Muscle layer of colon (tissue), 2 donors: ENCODE measurements at regions not wholly inside any gene's neighbourhood (a gene's known extent, or its start where the extent isn't known, plus 50 kb on each side); places are given as distances from the start of the nearest gene placed in this dataset.

Experiments used
- H3K27ac ChIP-seq: one replicate; pipeline ENCODE4 v1.7.0; 2013; ENCODE audit warnings: low read depth, mild to moderate bottlenecking, low read length, moderate library complexity
- H3K27me3 ChIP-seq, 2 donors: one replicate each; pipeline ENCODE4 v1.7.0; 2013; ENCODE audit warnings: low read length in 2 of 2, mild to moderate bottlenecking in 2 of 2; ENCODE audit not compliant: insufficient read depth in 2 of 2, control insufficient read depth in 1 of 2
- H3K36me3 ChIP-seq: one replicate; pipeline ENCODE4 v1.7.0; 2013; ENCODE audit warnings: mild to moderate bottlenecking, low read length; ENCODE audit not compliant: insufficient read depth
- H3K4me1 ChIP-seq: one replicate; pipeline ENCODE4 v1.7.0; 2013; ENCODE audit warnings: mild to moderate bottlenecking, low read length; ENCODE audit not compliant: insufficient read depth
- H3K4me3 ChIP-seq, 2 donors: one replicate each; pipeline ENCODE4 v1.7.0; 2013; ENCODE audit warnings: low read length in 2 of 2, low read depth in 1 of 2, mild to moderate bottlenecking in 1 of 2, moderate library complexity in 1 of 2
- H3K9ac ChIP-seq: one replicate; pipeline ENCODE4 v1.7.0; 2013; ENCODE audit warnings: low read length
- H3K9me3 ChIP-seq: one replicate; pipeline ENCODE4 v1.7.0; 2013; ENCODE audit warnings: mild to moderate bottlenecking, low read length
- donor health status: abdominal sarcoma.
- donor health status: Adenocarcinoma of cecum.

DNA sequence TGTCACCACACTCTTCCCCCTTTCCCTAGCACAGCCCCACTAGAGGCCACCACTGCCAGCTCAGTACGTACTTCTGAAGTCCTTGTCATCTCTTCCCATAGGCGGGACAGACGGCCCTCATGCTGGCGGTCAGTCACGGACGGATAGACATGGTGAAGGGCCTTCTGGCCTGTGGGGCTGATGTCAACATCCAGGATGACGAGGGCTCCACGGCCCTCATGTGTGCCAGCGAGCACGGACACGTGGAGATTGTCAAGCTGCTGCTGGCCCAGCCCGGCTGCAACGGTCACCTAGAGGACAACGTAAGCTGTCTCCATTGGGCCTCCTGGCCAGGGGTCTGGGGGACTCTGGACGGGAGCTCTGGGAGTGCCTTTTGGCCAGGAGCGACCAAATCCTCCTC lies 99.4 kb upstream of the DMRT1 start:
- no peaks in the 10 kb centered on the region for H3K9me3 ChIP-seq
- H3K4me1 ChIP-seq = peaks cover 52% of the 10 kb centered on the region
- H3K9ac ChIP-seq = no peak overlapping the region
- no peaks in the 10 kb centered on the region for H3K27me3 ChIP-seq
- H3K4me3 ChIP-seq = no peak overlapping the region
- no peak overlapping the region for H3K27ac ChIP-seq
- peaks cover 67% of the 10 kb centered on the region for H3K36me3 ChIP-seq

DNA sequence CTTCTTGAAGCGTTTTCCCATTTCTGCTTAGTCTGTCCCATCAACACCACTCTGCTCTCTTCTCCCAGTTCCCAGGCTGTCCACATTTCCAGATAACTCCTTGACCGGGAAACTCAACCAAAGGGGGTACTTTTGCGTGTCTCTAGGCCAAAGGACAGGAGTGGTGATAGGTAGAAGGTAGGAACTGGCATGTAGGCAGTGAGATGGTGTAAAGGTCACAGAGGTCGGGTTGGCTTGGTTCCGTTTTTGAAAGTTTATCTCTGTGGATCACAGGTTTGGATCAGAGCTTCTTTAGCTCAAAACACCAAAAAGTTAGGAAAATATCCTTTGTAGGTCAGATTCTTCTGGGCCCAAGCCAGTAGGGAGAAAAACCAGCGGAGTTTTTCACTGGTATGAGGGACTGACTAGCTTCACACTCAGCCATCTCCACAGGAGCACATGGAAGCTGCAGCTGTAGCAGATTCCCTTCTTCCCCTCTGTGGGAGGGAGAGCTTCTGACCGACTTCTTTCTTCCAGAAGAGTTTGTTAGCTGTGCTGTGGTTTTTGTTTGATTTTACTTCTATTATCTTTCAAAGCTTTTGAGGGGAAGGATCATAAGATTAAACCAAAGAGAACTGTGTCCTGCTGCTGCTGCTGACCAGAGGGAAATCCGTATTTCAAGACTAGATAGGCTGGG lies 98.4 kb upstream of the DMRT1 start:
- H3K4me1 ChIP-seq = peaks cover 43% of the 10 kb centered on the region
- H3K27ac ChIP-seq = no peak overlapping the region
- no peaks in the 10 kb centered on the region for H3K9me3 ChIP-seq
- H3K9ac ChIP-seq = no peak overlapping the region
- no peaks in the 10 kb centered on the region for H3K27me3 ChIP-seq
- H3K4me3 ChIP-seq = no peak overlapping the region
- peaks cover 73% of the 10 kb centered on the region for H3K36me3 ChIP-seq

DNA sequence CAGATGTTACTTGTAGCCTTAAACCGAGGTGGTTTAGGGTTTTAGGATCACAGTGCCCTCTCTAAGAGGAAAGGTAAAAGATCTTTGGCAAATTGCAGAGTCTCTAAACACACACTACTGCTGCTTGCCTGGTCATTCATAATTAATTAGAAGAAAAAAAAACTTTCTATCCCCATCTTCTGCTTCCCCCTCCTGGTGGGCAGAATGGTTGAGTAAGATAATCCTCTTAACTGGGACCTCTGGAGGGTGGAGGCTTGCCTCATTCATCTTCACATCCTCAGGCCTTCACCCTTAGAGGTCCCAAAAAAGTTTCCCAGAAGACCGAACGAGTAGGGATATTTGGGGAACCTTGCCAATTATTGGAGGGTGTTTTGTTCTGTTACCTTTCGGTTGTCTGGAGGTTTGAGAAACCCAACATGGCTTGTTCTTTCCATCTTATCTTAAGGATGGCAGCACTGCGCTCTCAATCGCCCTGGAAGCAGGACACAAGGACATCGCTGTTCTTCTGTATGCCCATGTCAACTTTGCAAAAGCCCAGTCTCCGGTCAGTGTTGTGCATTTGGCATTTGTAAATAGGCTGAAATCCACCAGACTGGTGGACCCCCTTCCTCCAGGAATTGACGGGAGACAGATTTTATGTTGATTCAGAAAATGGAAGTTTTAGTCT lies 97.3 kb upstream of the DMRT1 start:
- Histone ChIP-seq H3K4me1 (peaks cover 32% of the 10 kb centered on the region), H3K27ac (no peak overlapping the region), H3K9me3 (no peaks in the 10 kb centered on the region), H3K27me3 (no peaks in the 10 kb centered on the region), H3K36me3 (peaks cover 77% of the 10 kb centered on the region), H3K9ac (no peak overlapping the region), H3K4me3 (no peak overlapping the region)

DNA sequence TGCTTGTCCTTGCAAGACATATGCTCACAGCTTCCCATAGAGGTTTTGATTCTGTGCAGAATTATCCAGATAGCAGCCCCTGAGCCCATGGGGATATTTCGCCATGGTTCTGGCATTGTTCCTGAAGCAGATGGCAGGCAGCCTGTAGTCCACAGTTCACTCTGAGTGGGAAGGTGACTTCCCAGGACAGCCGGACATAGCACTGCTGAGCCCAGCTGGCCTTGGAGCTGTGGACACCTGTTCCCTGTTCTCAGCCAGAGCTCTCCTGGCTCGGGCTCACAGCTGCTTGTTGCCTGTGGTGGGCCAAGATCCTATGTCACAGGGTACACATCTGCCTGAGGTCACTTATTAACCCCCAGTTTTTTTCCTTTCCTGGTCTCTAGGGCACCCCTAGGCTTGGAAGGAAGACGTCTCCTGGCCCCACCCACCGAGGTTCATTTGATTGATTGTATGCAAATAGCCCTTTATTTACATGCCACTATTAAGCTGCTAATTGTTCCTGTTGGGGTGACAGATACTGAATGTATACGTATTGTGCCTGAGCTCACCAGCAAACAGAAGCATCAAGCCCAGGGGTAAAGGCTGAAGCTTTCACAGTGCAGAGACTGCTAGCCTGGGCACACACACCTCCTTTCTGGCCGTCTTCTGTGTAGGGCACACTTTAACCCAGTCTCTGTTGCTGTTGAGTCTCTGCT lies 96.6 kb upstream of the DMRT1 start:
- Histone ChIP-seq H3K9me3 (no peaks in the 10 kb centered on the region), H3K27ac (peak overlapping the region; percentile 16), H3K36me3 (peaks cover 73% of the 10 kb centered on the region), H3K27me3 (no peaks in the 10 kb centered on the region), H3K4me3 (no peak overlapping the region), H3K4me1 (peaks cover 24% of the 10 kb centered on the region), H3K9ac (no peak overlapping the region)

DNA sequence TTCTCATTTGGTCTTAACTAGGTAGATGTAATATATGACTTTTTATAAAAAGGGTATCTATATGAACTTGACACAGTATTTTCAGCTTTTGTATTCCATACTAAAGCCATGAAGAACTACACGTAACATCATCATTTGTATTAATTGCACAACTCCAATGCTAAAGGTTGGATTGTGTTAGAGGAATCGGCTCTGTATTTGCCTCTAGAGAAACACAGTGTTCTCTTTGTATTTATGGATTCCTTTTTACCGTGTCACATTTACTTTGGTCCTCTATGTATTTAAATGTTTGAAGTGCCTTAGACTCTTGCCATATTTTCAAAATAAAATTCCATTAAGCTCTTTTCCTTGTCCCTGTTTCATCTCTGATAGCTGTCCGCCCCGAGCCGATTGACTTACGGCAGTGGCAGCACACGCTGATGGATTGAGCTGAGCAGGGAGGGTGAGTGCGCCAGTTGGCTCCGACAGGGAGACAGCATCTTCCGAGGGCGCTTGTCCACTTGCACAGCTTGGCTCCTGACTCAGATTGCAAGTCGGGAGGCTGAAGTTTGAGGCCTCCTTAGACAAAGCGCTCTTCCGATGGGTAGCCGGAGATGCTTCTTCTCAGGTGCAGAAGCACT lies 95.6 kb upstream of the DMRT1 start:
- peaks cover 19% of the 10 kb centered on the region for H3K4me1 ChIP-seq
- no peak overlapping the region for H3K27ac ChIP-seq
- no peaks in the 10 kb centered on the region for H3K9me3 ChIP-seq
- H3K27me3 ChIP-seq = no peaks in the 10 kb centered on the region
- peaks cover 64% of the 10 kb centered on the region for H3K36me3 ChIP-seq
- no peak overlapping the region for H3K9ac ChIP-seq
- H3K4me3 ChIP-seq = no peak overlapping the region

DNA sequence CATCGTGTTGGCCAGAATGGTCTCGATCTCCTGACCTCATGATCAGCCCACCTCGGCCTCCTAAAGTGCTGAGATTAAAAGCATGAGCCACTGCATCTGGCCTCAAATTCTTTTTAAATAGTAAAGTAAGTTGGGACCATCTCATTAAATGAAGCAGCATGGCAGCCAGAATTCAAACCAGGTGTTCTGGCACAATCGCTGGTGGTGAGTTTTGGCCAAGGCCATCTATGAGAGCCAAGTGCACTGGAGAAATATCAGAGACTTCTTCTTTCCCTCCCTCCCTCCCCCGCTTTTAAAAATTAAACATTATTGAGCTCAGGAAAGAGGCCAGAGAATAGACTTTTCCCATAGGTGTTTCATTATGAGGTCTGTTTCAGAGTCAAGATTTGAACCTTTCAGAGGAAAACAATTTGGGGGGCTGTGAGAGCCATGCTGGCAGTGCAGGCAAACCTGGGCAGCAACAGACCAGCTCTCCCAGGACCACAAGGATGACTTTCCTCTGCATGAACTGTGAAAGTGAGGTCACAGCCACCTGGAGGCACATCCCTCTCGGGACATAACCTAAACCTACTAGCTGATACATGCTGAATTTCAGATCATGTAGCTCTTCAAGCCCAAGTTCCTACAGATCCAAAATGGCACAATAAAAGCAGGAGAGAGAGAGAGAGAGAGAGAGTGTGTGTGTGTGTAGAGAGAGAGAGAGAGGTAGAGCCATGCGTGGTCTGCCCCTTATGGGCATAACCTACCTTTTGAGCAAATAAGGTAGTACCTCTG lies 94.6 kb upstream of the DMRT1 start:
- H3K27me3 ChIP-seq = no peaks in the 10 kb centered on the region
- H3K27ac ChIP-seq = no peak overlapping the region
- H3K9ac ChIP-seq = no peak overlapping the region
- H3K36me3 ChIP-seq = peaks cover 57% of the 10 kb centered on the region
- H3K4me3 ChIP-seq = no peak overlapping the region
- no peaks in the 10 kb centered on the region for H3K9me3 ChIP-seq
- peaks cover 19% of the 10 kb centered on the region for H3K4me1 ChIP-seq

DNA sequence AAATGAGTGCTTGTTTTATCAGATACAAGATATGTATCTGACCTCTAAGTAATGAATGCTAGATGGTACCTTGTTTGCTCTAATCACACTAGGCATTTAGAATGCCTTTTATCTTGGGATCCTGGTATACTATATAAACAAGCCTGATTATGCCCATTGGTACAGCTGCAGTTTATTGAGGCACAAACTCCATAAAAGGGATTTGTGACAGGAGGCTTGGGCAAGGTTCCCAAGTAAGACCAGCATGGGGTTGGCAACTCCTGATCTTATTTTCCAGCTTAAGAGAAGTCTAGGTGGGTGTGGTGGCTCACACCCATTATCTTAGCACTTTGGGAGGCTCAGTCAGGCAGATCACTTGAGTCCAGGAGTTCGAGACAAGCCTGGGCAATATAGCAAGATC lies 93.9 kb upstream of the DMRT1 start:
- Histone ChIP-seq H3K4me1 (peaks cover 19% of the 10 kb centered on the region), H3K4me3 (no peak overlapping the region), H3K27ac (no peak overlapping the region), H3K9me3 (no peaks in the 10 kb centered on the region), H3K27me3 (no peaks in the 10 kb centered on the region), H3K9ac (no peak overlapping the region), H3K36me3 (peaks cover 50% of the 10 kb centered on the region)

DNA sequence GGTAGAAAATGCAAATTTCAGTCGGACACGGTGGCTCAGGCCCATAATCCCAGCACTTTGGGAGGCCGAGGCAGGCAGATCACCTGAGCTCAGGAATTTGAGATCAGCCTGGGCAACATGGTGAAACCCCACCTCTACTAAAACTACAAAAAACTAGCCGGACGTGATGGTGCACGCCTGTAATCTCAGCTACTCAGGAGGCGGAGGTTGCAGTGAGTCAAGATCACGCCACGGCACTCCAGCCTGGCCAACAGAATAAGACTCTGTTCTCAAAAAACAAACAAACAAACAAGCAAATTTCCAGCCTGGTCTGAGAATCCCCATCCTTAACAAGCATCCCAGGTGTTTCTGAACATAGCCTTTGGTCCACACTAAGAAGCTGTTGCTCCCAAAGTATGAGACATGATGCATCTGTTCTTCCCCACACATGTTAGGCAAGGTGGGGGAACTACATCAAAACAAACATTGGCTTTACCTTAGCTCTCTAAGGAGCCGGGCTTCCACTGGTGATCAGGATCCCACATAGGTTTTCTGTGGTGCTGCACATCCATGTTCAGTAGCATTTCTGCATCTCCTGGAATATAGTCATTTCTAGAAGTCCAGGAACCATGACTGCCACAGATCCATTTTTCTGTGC lies 92.5 kb upstream of the DMRT1 start:
- no peaks in the 10 kb centered on the region for H3K9me3 ChIP-seq
- peaks cover 36% of the 10 kb centered on the region for H3K36me3 ChIP-seq
- no peak overlapping the region for H3K27ac ChIP-seq
- no peak overlapping the region for H3K4me3 ChIP-seq
- H3K4me1 ChIP-seq = peaks cover 16% of the 10 kb centered on the region
- H3K27me3 ChIP-seq = no peaks in the 10 kb centered on the region
- no peak overlapping the region for H3K9ac ChIP-seq

DNA sequence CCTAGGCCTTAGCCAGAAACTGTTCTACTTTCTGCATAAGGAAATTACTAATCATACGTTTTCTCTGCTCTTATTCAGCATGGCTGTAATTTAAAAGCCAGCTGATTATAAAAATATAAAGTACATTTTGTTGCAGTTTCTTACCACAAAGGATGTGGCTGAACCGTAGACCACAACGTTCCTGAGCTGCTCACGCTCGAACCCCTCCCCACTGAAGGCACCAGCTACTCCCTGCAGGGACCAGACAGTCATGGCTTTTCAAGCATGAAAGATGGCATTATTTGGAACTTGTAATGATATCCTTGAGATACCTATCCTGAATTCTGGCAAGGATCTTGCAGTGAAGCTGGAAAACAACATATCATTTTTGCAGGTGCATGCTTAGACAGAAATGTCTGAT lies 91.8 kb upstream of the DMRT1 start:
- H3K4me1 ChIP-seq = peaks cover 9% of the 10 kb centered on the region
- no peaks in the 10 kb centered on the region for H3K9me3 ChIP-seq
- H3K27me3 ChIP-seq = no peaks in the 10 kb centered on the region
- no peak overlapping the region for H3K4me3 ChIP-seq
- no peak overlapping the region for H3K9ac ChIP-seq
- H3K36me3 ChIP-seq = peaks cover 28% of the 10 kb centered on the region
- H3K27ac ChIP-seq = no peak overlapping the region

DNA sequence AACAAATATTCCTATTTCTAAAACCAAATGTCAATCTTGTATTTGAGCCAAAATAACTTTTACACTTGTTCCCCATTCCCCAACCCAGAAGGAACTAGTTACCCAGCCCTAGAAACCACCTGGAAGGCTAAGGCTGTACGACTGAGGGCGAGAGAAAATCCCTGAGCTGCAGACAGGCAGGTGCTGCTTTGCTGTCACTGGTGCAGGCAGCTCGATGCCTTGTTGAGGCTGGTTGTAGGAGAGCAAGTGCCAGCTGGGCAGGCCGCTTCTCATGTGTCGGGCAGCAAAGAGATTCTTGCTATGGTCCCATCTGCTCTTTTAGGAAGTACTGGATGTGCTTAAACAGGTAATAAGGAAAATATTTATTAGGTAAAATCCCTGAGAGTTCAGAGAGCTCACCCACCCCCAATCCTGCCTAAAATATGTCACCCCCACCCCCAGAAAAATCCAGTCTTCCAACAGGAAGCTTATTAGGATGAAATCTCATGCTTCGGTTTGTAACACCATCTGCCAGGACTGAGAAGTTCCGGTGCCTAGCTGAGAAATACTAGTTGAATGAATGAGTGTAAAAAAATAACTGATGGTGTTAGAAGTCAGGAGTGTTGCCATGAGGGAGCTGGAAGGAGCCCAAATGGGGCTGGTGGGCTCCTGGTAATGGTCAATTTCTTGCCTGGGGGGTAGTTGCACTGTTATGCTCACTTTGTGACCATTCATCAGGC lies 91.1 kb upstream of the DMRT1 start:
- H3K27me3 ChIP-seq = no peaks in the 10 kb centered on the region
- no peak overlapping the region for H3K27ac ChIP-seq
- H3K9me3 ChIP-seq = no peaks in the 10 kb centered on the region
- H3K36me3 ChIP-seq = peaks cover 23% of the 10 kb centered on the region
- no peak overlapping the region for H3K9ac ChIP-seq
- peaks cover 2% of the 10 kb centered on the region for H3K4me1 ChIP-seq
- no peak overlapping the region for H3K4me3 ChIP-seq
